ENCODE measurements at regions not wholly inside any gene's neighbourhood (a gene's known extent, or its start where the extent isn't known, plus 50 kb on each side); places are given as distances from the start of the nearest gene placed in this dataset.
"Not testable (repeated sequence)": the region's sequence is repeated elsewhere in the genome, so short reads cannot be mapped to it uniquely, and the experiment has no call there.

- DNase-seq (ENCODE audit: extremely low read depth, insufficient read length) = no peak
- H3K4me3 ChIP-seq (replicated peaks; ENCODE audit: low read depth, low read length) = no peak overlapping the region
- no peaks in the 10 kb centered on the region for H3K36me3 ChIP-seq (ENCODE audit: control insufficient read depth, insufficient read depth, low read length)
- no peaks in the 10 kb centered on the region for H3K27me3 ChIP-seq (replicated peaks; ENCODE audit: control insufficient read depth, insufficient read depth, low read length)
- TF ChIP-seq CTCF (IDR thresholded peaks at IDR 0.05; ENCODE audit: insufficient read depth, low read length, poor library complexity, severe bottlenecking) = no peak
Measured at GRCh38 chr1:98516306-98516705, 145.2 kb upstream of the SNX7 start.

- no peak for DNase-seq (ENCODE audit: extremely low read depth, insufficient read length)
- H3K4me3 ChIP-seq (replicated peaks; ENCODE audit: low read depth, low read length) = no peak overlapping the region
- no peaks in the 10 kb centered on the region for H3K27me3 ChIP-seq (replicated peaks; ENCODE audit: control insufficient read depth, insufficient read depth, low read length)
- no peak for TF ChIP-seq CTCF (IDR thresholded peaks at IDR 0.05; ENCODE audit: insufficient read depth, low read length, poor library complexity, severe bottlenecking)
- H3K36me3 ChIP-seq (ENCODE audit: control insufficient read depth, insufficient read depth, low read length) = no peaks in the 10 kb centered on the region
Measured at GRCh38 chr1:98515744-98516143, 145.8 kb upstream of the SNX7 start.

- not testable (repeated sequence) for DNase-seq (ENCODE audit: extremely low read depth, insufficient read length); H3K27me3 ChIP-seq (replicated peaks; ENCODE audit: control insufficient read depth, insufficient read depth, low read length); H3K4me3 ChIP-seq (replicated peaks; ENCODE audit: low read depth, low read length)
Measured at GRCh38 chr1:98512216-98512615, 149.3 kb upstream of the SNX7 start.

GRCh38 chr1:98503771-98504170 is 157.8 kb upstream of the SNX7 start:
- H3K27me3 ChIP-seq (replicated peaks; ENCODE audit: control insufficient read depth, insufficient read depth, low read length) = no peaks in the 10 kb centered on the region
- no peak overlapping the region for H3K4me3 ChIP-seq (replicated peaks; ENCODE audit: low read depth, low read length)
- no peak for DNase-seq (ENCODE audit: extremely low read depth, insufficient read length)
- H3K36me3 ChIP-seq (ENCODE audit: control insufficient read depth, insufficient read depth, low read length) = no peaks in the 10 kb centered on the region
- TF ChIP-seq CTCF (IDR thresholded peaks at IDR 0.05; ENCODE audit: insufficient read depth, low read length, poor library complexity, severe bottlenecking) = no peak

More at GRCh38 chr1:98512216-98512615, 149.3 kb upstream of the SNX7 start:
- H3K36me3 ChIP-seq (ENCODE audit: control insufficient read depth, insufficient read depth, low read length) = not testable (repeated sequence)

- Histone ChIP-seq H3K27me3 (replicated peaks; ENCODE audit: control insufficient read depth, insufficient read depth, low read length) (no peaks in the 10 kb centered on the region), H3K36me3 (ENCODE audit: control insufficient read depth, insufficient read depth, low read length) (no peaks in the 10 kb centered on the region), H3K4me3 (replicated peaks; ENCODE audit: low read depth, low read length) (no peak overlapping the region)
- TF ChIP-seq CTCF (IDR thresholded peaks at IDR 0.05; ENCODE audit: insufficient read depth, low read length, poor library complexity, severe bottlenecking) = no peak
- no peak for DNase-seq (ENCODE audit: extremely low read depth, insufficient read length)
Measured at GRCh38 chr1:98502937-98503336, 158.6 kb upstream of the SNX7 start.

- Histone ChIP-seq H3K4me3 (replicated peaks; ENCODE audit: low read depth, low read length) (no peak overlapping the region), H3K27me3 (replicated peaks; ENCODE audit: control insufficient read depth, insufficient read depth, low read length) (no peaks in the 10 kb centered on the region), H3K36me3 (ENCODE audit: control insufficient read depth, insufficient read depth, low read length) (no peaks in the 10 kb centered on the region)
- TF ChIP-seq CTCF (IDR thresholded peaks at IDR 0.05; ENCODE audit: insufficient read depth, low read length, poor library complexity, severe bottlenecking) = no peak
- no peak for DNase-seq (ENCODE audit: extremely low read depth, insufficient read length)
Measured at GRCh38 chr1:98500324-98500723, 161.2 kb upstream of the SNX7 start.
